ENCODE measurements at regions not wholly inside any gene's neighbourhood (a gene's known extent, or its start where the extent isn't known, plus 50 kb on each side); places are given as distances from the start of the nearest gene placed in this dataset.

DNA sequence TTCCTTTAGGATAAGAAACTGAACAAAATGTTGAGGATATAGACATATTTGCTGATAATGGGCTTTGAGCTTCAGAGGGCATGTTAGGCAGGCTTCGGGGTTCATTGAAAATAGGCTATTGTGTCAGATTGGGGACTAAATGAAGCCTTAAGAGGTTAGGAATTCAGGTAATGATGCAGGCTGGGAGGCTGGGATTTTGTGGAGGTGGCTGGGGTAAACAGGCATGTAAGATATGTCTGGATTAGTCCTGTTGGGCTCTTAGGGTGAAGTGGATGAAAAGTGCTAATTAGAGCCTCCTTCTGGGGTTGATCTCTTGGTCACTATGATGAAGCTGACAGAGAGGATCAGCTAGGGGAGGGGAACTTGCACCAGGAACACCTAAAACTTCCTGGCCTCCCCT, 80.2 kb upstream of the ESX1 start:
- TF ChIP-seq, protein P1, sequence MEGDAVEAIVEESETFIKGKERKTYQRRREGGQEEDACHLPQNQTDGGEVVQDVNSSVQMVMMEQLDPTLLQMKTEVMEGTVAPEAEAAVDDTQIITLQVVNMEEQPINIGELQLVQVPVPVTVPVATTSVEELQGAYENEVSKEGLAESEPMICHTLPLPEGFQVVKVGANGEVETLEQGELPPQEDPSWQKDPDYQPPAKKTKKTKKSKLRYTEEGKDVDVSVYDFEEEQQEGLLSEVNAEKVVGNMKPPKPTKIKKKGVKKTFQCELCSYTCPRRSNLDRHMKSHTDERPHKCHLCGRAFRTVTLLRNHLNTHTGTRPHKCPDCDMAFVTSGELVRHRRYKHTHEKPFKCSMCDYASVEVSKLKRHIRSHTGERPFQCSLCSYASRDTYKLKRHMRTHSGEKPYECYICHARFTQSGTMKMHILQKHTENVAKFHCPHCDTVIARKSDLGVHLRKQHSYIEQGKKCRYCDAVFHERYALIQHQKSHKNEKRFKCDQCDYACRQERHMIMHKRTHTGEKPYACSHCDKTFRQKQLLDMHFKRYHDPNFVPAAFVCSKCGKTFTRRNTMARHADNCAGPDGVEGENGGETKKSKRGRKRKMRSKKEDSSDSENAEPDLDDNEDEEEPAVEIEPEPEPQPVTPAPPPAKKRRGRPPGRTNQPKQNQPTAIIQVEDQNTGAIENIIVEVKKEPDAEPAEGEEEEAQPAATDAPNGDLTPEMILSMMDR (IDR thresholded peaks at IDR 0.05), result no peak
- no peak for TF ChIP-seq POLR2A (IDR thresholded peaks at IDR 0.05)
- TF ChIP-seq EP300 (IDR thresholded peaks at IDR 0.05), result no peak

Measured in ovary (tissue), 3 donors.